Spleen (tissue), 11 donors: ENCODE measurements at regions not wholly inside any gene's neighbourhood (a gene's known extent, or its start where the extent isn't known, plus 50 kb on each side); places are given as distances from the start of the nearest gene placed in this dataset.

Source experiments
- DNase-seq: peaks from one replicate; pipeline ENCODE4 v3.0.0-alpha.2; 2020
- H3K27ac ChIP-seq, 8 donors: fragments of 200-600 bp; sonication (generic) in 7 of 8; 1 replicate in 4 of 8; 2 replicates in 4 of 8; pipeline versions ENCODE4 v1.5.0 to v1.8.0; 2016 to 2021; ENCODE audit warnings: inconsistent platforms in 4 of 8, mild to moderate bottlenecking in 4 of 8, moderate library complexity in 1 of 8
- H3K27me3 ChIP-seq, 7 donors: fragments of 200-600 bp; sonication (generic) in 6 of 7; replicated peaks in 1 of 7; 1 replicate in 4 of 7; 2 replicates in 3 of 7; pipeline versions ENCODE4 v1.5.0 to v1.8.0; 2016 to 2021; ENCODE audit warnings: inconsistent platforms in 3 of 7, mild to moderate bottlenecking in 1 of 7
- H3K36me3 ChIP-seq, 6 donors: fragments of 200-600 bp; sonication (generic) in 5 of 6; 1 replicate in 4 of 6; 2 replicates in 2 of 6; pipeline versions ENCODE4 v1.5.0 to v1.8.0; 2016 to 2021; ENCODE audit warnings: inconsistent platforms in 2 of 6
- H3K4me1 ChIP-seq, 6 donors: fragments of 200-600 bp; sonication (generic) in 5 of 6; 1 replicate in 3 of 6; 2 replicates in 3 of 6; pipeline versions ENCODE4 v1.5.0 to v1.8.0; 2016 to 2021; ENCODE audit warnings: inconsistent platforms in 3 of 6
- H3K4me3 ChIP-seq, 8 donors: fragments of 200-600 bp; sonication (generic) in 7 of 8; 1 replicate in 4 of 8; 2 replicates in 4 of 8; pipeline versions ENCODE4 v1.5.0 to v1.8.0; 2016 to 2021; ENCODE audit warnings: inconsistent platforms in 4 of 8, mild to moderate bottlenecking in 4 of 8, moderate library complexity in 2 of 8
- H3K9me3 ChIP-seq, 8 donors: fragments of 200-600 bp; sonication (generic) in 7 of 8; 1 replicate in 4 of 8; 2 replicates in 4 of 8; pipeline versions ENCODE4 v1.5.0 to v1.8.0; 2016 to 2021; ENCODE audit warnings: inconsistent platforms in 4 of 8
- CTCF ChIP-seq, 11 experiments: fragments of 200-600 bp in 7 of 11; fragments of 450-650 bp in 4 of 11; sonication (generic) in 4 of 11; IDR thresholded peaks in 8 of 11; conservative IDR thresholded peaks in 3 of 11; 1 replicate in 7 of 11; 2 replicates in 4 of 11; pipeline versions ENCODE4 v1.4.0 to v1.8.0; 2016 to 2021; ENCODE audit warnings: antibody characterized with exemption in 11 of 11, inconsistent platforms in 4 of 11, mild to moderate bottlenecking in 1 of 11
- POLR2A ChIP-seq, 3 donors: fragments of 450-650 bp; IDR thresholded peaks; one replicate each; pipeline ENCODE4 v1.5.1; 2017; ENCODE audit warnings: antibody characterized with exemption in 3 of 3, mild to moderate bottlenecking in 1 of 3
- POLR2AphosphoS5 ChIP-seq, 3 donors: sonication (generic); formaldehyde crosslinking; IDR thresholded peaks; one replicate each; pipeline ENCODE4 v1.5.1; 2017; ENCODE audit warnings: antibody characterized with exemption in 3 of 3
- WGBS, 5 donors: extraction: QIAGEN DNeasy Blood & Tissue Kit in 3 of 5; methylation state at CpG; one replicate each; pipeline versions ENCODE4 v1.1.5 to v1.1.7; 2013 to 2018; 5-methylcytosine and 5-hydroxymethylcytosine counted together
- intact Hi-C: fragments of 100-400 bp; cut with DNase I; formaldehyde crosslinking; loops from one replicate; pipeline ENCODE4 v1.15.0; 2023; ENCODE audit warnings: low total_unique reads
- donor health status: healthy with polysubstance abuse.
- donor health status: DM: no; HTN: no; CAD: no; lungs with moderate emphysema.
- donor health status: DM: no; HTN: no; CAD: no.
- donor health status: Bipolar disorder and iron deficiency.
- donor health status: healthy.
- donor health status: DM: no; HTN: no; CAD: no.
- donor health status: DM: yes; HTN: yes; CAD: no.

- Histone ChIP-seq H3K9me3 (peaks cover 0 to 11% (median 2%) of the 10 kb centered on the region in 8 donors), H3K36me3 (no peaks in the 10 kb centered on the region), H3K27ac (no peak overlapping the region), H3K4me1 (no peaks in the 10 kb centered on the region), H3K27me3 (no peaks in the 10 kb centered on the region), H3K4me3 (no peak overlapping the region)
- 50 to 79% (median 68%) methylated on average over 4 of the region's 4 CpGs for WGBS, 5 donors
- no peak for DNase-seq
- intact Hi-C loops: no loop called here
- TF ChIP-seq POLR2AphosphoS5 (IDR thresholded peaks at IDR 0.05): no peak
Observed at GRCh38 chr6:68038815-68039408, 596.2 kb upstream of the ADGRB3 start.

GRCh38 chr6:68032217-68032616 is 602.9 kb upstream of the ADGRB3 start:
- intact Hi-C loops: no loop called here
- H3K4me3 ChIP-seq: no peak overlapping the region
- H3K4me1 ChIP-seq: no peaks in the 10 kb centered on the region
- TF ChIP-seq POLR2A (IDR thresholded peaks at IDR 0.05) (no peak), POLR2AphosphoS5 (IDR thresholded peaks at IDR 0.05) (no peak), CTCF (IDR thresholded peaks at IDR 0.05 in 8 of 11, conservative IDR thresholded peaks at IDR 0.05 in 3 of 11) (no peak)
- WGBS, 5 donors: 69 to 78% (median 77%) methylated on average over 4 of the region's 4 CpGs
- no peak overlapping the region for H3K27ac ChIP-seq
- H3K27me3 ChIP-seq: no peaks in the 10 kb centered on the region
- peaks cover 0 to 15% (median 2%) of the 10 kb centered on the region in 8 donors for H3K9me3 ChIP-seq
- no peaks in the 10 kb centered on the region for H3K36me3 ChIP-seq
- no peak for DNase-seq

- WGBS, 5 donors: 83 to 94% (median 85%) methylated on average over 1 of the region's 1 CpG
Observed at GRCh38 chr6:68031054-68031453, 604.0 kb upstream of the ADGRB3 start.

GRCh38 chr6:68026483-68026882 is 608.6 kb upstream of the ADGRB3 start:
- intact Hi-C loops: no loop called here
- Histone ChIP-seq H3K27me3 (no peaks in the 10 kb centered on the region), H3K4me3 (no peak overlapping the region), H3K4me1 (no peaks in the 10 kb centered on the region), H3K9me3 (peaks cover 0 to 52% (median 8%) of the 10 kb centered on the region in 8 donors), H3K36me3 (no peaks in the 10 kb centered on the region), H3K27ac (no peak overlapping the region)
- TF ChIP-seq POLR2AphosphoS5 (IDR thresholded peaks at IDR 0.05): no peak
- 79 to 87% (median 85%) methylated on average over 3 of the region's 3 CpGs for WGBS, 5 donors
- no peak for DNase-seq

More at GRCh38 chr6:68031054-68031453, 604.0 kb upstream of the ADGRB3 start:
- H3K36me3 ChIP-seq: no peaks in the 10 kb centered on the region
- intact Hi-C loops: no loop called here
- TF ChIP-seq POLR2A (IDR thresholded peaks at IDR 0.05) (no peak), POLR2AphosphoS5 (IDR thresholded peaks at IDR 0.05) (no peak), CTCF (IDR thresholded peaks at IDR 0.05 in 8 of 11, conservative IDR thresholded peaks at IDR 0.05 in 3 of 11) (no peak)
- DNase-seq: no peak
- H3K9me3 ChIP-seq: peaks cover 0 to 21% (median 2%) of the 10 kb centered on the region in 8 donors
- no peak overlapping the region for H3K27ac ChIP-seq
- H3K4me3 ChIP-seq: no peak overlapping the region
- H3K27me3 ChIP-seq: no peaks in the 10 kb centered on the region
- H3K4me1 ChIP-seq: no peaks in the 10 kb centered on the region

GRCh38 chr6:68025764-68026163 is 609.3 kb upstream of the ADGRB3 start:
- TF ChIP-seq CTCF (IDR thresholded peaks at IDR 0.05 in 8 of 11, conservative IDR thresholded peaks at IDR 0.05 in 3 of 11) (no peak), POLR2A (IDR thresholded peaks at IDR 0.05) (no peak), POLR2AphosphoS5 (IDR thresholded peaks at IDR 0.05) (no peak)
- Histone ChIP-seq H3K36me3 (no peaks in the 10 kb centered on the region), H3K9me3 (peaks cover 0 to 47% (median 8%) of the 10 kb centered on the region in 8 donors), H3K4me3 (no peak overlapping the region), H3K27me3 (no peaks in the 10 kb centered on the region), H3K27ac (no peak overlapping the region), H3K4me1 (no peaks in the 10 kb centered on the region)
- no peak for DNase-seq
- intact Hi-C loops: no loop called here
- WGBS, 5 donors: 81 to 93% (median 86%) methylated on average over 3 of the region's 3 CpGs
